ENCODE measurements at regions not wholly inside any gene's neighbourhood (a gene's known extent, or its start where the extent isn't known, plus 50 kb on each side); places are given as distances from the start of the nearest gene placed in this dataset.
"Not testable (repeated sequence)": the region's sequence is repeated elsewhere in the genome, so short reads cannot be mapped to it uniquely, and the experiment has no call there.

- not testable (repeated sequence) for DNase-seq
Observed at GRCh38 chr14:54266616-54267015, 130.2 kb upstream of the CDKN3 start.

GRCh38 chr14:54267172-54267571, 129.6 kb upstream of the CDKN3 start:
- no peak for DNase-seq

- DNase-seq, result no peak
Observed at GRCh38 chr14:54275997-54276725, 120.6 kb upstream of the CDKN3 start.

GRCh38 chr14:54278087-54278486, 118.7 kb upstream of the CDKN3 start:
- no peak for DNase-seq

- no peak for DNase-seq
Observed at GRCh38 chr14:54278665-54279295, 118.0 kb upstream of the CDKN3 start.

- no peak for DNase-seq
Observed at GRCh38 chr14:54282849-54283248, 114.0 kb upstream of the CDKN3 start.

GRCh38 chr14:54285030-54285429, 111.8 kb upstream of the CDKN3 start:
- DNase-seq, result no peak

GRCh38 chr14:54291491-54292191, 105.2 kb upstream of the CDKN3 start:
- DNase-seq, result no peak

- no peak for DNase-seq
Observed at GRCh38 chr14:54294802-54295201, 102.0 kb upstream of the CDKN3 start.

- DNase-seq, result no peak
Observed at GRCh38 chr14:54299410-54300363, 97.1 kb upstream of the CDKN3 start.

- no peak for DNase-seq
Observed at GRCh38 chr14:54300881-54301280, 95.9 kb upstream of the CDKN3 start.

- DNase-seq, result no peak
Observed at GRCh38 chr14:54301359-54301758, 95.4 kb upstream of the CDKN3 start.

- no peak for DNase-seq
Observed at GRCh38 chr14:54306806-54307205, 90.0 kb upstream of the CDKN3 start.

GRCh38 chr14:54309615-54310014, 87.2 kb upstream of the CDKN3 start:
- no peak for DNase-seq

GRCh38 chr14:54310151-54310850, 86.5 kb upstream of the CDKN3 start:
- no peak for DNase-seq

- no peak for DNase-seq
Observed at GRCh38 chr14:54310851-54311228, 86.0 kb upstream of the CDKN3 start.

GRCh38 chr14:54312166-54312801, 84.5 kb upstream of the CDKN3 start:
- DNase-seq, result no peak

- DNase-seq, result no peak
Observed at GRCh38 chr14:54314365-54315104, 82.3 kb upstream of the CDKN3 start.

GRCh38 chr14:54316652-54317051, 80.2 kb upstream of the CDKN3 start:
- DNase-seq, result no peak

GRCh38 chr14:54317391-54317790, 79.4 kb upstream of the CDKN3 start:
- no peak for DNase-seq

GRCh38 chr14:54322246-54322645, 74.6 kb upstream of the CDKN3 start:
- DNase-seq, result no peak
